HG02870 (cell line): ENCODE measurements at regions not wholly inside any gene's neighbourhood (a gene's known extent, or its start where the extent isn't known, plus 50 kb on each side); places are given as distances from the start of the nearest gene placed in this dataset.
A peak's percentile ranks its signal among the peaks of the same experiment; 100 is the strongest.
"Not testable (repeated sequence)": the region's sequence is repeated elsewhere in the genome, so short reads cannot be mapped to it uniquely, and the experiment has no call there.

Source experiments
- ATAC-seq: cut with Tn5 transposase; IDR thresholded peaks from one replicate; pipeline ENCODE4 v1.9.1; 2021; ENCODE audit warnings: mild to moderate bottlenecking, moderate library complexity; ENCODE audit not compliant: unreplicated experiment

GRCh38 chrX:118254611-118255010 lies 91.3 kb upstream of the WDR44 start:
- ATAC-seq: peak; percentile 71

- ATAC-seq: no peak
These were observed 90.0 kb upstream of the WDR44 start for GRCh38 chrX:118255921-118256320.

- no peak for ATAC-seq
These were observed 88.1 kb upstream of the WDR44 start for GRCh38 chrX:118257781-118258180.

- no peak for ATAC-seq
These were observed 86.7 kb upstream of the WDR44 start for GRCh38 chrX:118259213-118259612.

- ATAC-seq: no peak
These were observed 84.8 kb upstream of the WDR44 start for GRCh38 chrX:118261151-118261550.

- ATAC-seq: no peak
These were observed 74.1 kb upstream of the WDR44 start for GRCh38 chrX:118271775-118272174.

GRCh38 chrX:118272242-118272641 lies 73.7 kb upstream of the WDR44 start:
- ATAC-seq: no peak

- no peak for ATAC-seq
These were observed 59.7 kb upstream of the WDR44 start for GRCh38 chrX:118286066-118286762.

- ATAC-seq: not testable (repeated sequence)
These were observed 50.1 kb upstream of the WDR44 start for GRCh38 chrX:118295818-118296217.
